Cardiac muscle cell (in vitro differentiated cells and primary cell): ENCODE measurements at regions not wholly inside any gene's neighbourhood (a gene's known extent, or its start where the extent isn't known, plus 50 kb on each side); places are given as distances from the start of the nearest gene placed in this dataset.
A peak's percentile ranks its signal among the peaks of the same experiment; 100 is the strongest.

ENCODE experiments used
- DNase-seq, 2 donors: peaks; one replicate each; pipeline versions ENCODE4 v3.0.0 to v3.0.0-alpha.2; 2010 to 2017; ENCODE audit warnings: low read depth in 1 of 2, low spot score in 1 of 2
- H3K27ac ChIP-seq: fragments of 200-600 bp; sonication (generic); 2 replicates; pipeline ENCODE4 v1.5.1; 2016
- H3K27me3 ChIP-seq: fragments of 200-600 bp; sonication (generic); 2 replicates; pipeline ENCODE4 v1.6.0; 2016; ENCODE audit warnings: control low read depth
- H3K36me3 ChIP-seq: fragments of 200-600 bp; sonication (generic); 2 replicates; pipeline ENCODE4 v1.5.1; 2016; ENCODE audit warnings: control low read depth
- H3K4me1 ChIP-seq: fragments of 200-600 bp; sonication (generic); 2 replicates; pipeline ENCODE4 v1.8.1; 2017; ENCODE audit warnings: low read depth, mild to moderate bottlenecking, mixed run types
- H3K4me3 ChIP-seq: fragments of 200-600 bp; sonication (generic); 2 replicates; pipeline ENCODE4 v1.5.1; 2016; ENCODE audit warnings: mild to moderate bottlenecking
- H3K9me3 ChIP-seq: fragments of 200-600 bp; sonication (generic); 2 replicates; pipeline ENCODE4 v1.5.1; 2017; ENCODE audit warnings: low read depth, mild to moderate bottlenecking, control low read depth
- CTCF ChIP-seq: IDR thresholded peaks from 2 replicates; pipeline ENCODE4 v1.5.1; 2012; ENCODE audit warnings: low read depth, mild to moderate bottlenecking, low read length

GRCh38 chr13:76148926-76149325 is 512.8 kb downstream of the LMO7 start:
- H3K36me3 ChIP-seq, result no peaks in the 10 kb centered on the region
- H3K9me3 ChIP-seq, result no peaks in the 10 kb centered on the region
- peaks cover 7% of the 10 kb centered on the region for H3K4me1 ChIP-seq
- H3K4me3 ChIP-seq, result no peak overlapping the region
- TF ChIP-seq CTCF, result no peak
- peak overlapping the region; percentile 29 for H3K27ac ChIP-seq
- no peaks in the 10 kb centered on the region for H3K27me3 ChIP-seq
- DNase-seq, result peak in 1 of 2 donors; percentile 11

GRCh38 chr13:76148374-76148773 is 512.2 kb downstream of the LMO7 start:
- peak overlapping the region; percentile 29 for H3K27ac ChIP-seq
- TF ChIP-seq CTCF, result no peak
- H3K36me3 ChIP-seq, result no peaks in the 10 kb centered on the region
- H3K9me3 ChIP-seq, result no peaks in the 10 kb centered on the region
- no peak overlapping the region for H3K4me3 ChIP-seq
- H3K27me3 ChIP-seq, result no peaks in the 10 kb centered on the region
- H3K4me1 ChIP-seq, result peaks cover 7% of the 10 kb centered on the region
- DNase-seq, result no peak

GRCh38 chr13:76132532-76132931 is 496.4 kb downstream of the LMO7 start:
- no peaks in the 10 kb centered on the region for H3K36me3 ChIP-seq
- peak overlapping the region; percentile 3 for H3K4me3 ChIP-seq
- no peak for TF ChIP-seq CTCF
- H3K9me3 ChIP-seq, result no peaks in the 10 kb centered on the region
- DNase-seq, result no peak
- H3K27ac ChIP-seq, result peak overlapping the region; percentile 76
- peaks cover 71% of the 10 kb centered on the region for H3K4me1 ChIP-seq
- no peaks in the 10 kb centered on the region for H3K27me3 ChIP-seq

- Histone ChIP-seq H3K4me1 (peaks cover 71% of the 10 kb centered on the region), H3K4me3 (no peak overlapping the region), H3K27me3 (no peaks in the 10 kb centered on the region), H3K9me3 (no peaks in the 10 kb centered on the region), H3K36me3 (no peaks in the 10 kb centered on the region), H3K27ac (peak overlapping the region; percentile 76)
- TF ChIP-seq CTCF, result no peak
- no peak for DNase-seq
These were observed 495.4 kb downstream of the LMO7 start for GRCh38 chr13:76131551-76131950.

GRCh38 chr13:76129305-76130000 is 493.3 kb downstream of the LMO7 start:
- Histone ChIP-seq H3K4me3 (no peak overlapping the region), H3K4me1 (peaks cover 58% of the 10 kb centered on the region), H3K36me3 (no peaks in the 10 kb centered on the region), H3K27ac (peak overlapping the region; percentile 91), H3K27me3 (no peaks in the 10 kb centered on the region), H3K9me3 (no peaks in the 10 kb centered on the region)
- DNase-seq, result peak in 1 of 2 donors; percentile 52
- no peak for TF ChIP-seq CTCF
